Breast epithelium (tissue), 3 donors: ENCODE measurements at regions not wholly inside any gene's neighbourhood (a gene's known extent, or its start where the extent isn't known, plus 50 kb on each side); places are given as distances from the start of the nearest gene placed in this dataset.

ENCODE experiments used
- POLR2A ChIP-seq: fragments of 450-650 bp; IDR thresholded peaks from one replicate; pipeline ENCODE4 v1.6.1; 2016; ENCODE audit warnings: antibody characterized with exemption, mild to moderate bottlenecking, moderate library complexity
- TF ChIP-seq, protein P1 (sequence below), 3 donors: fragments of 450-650 bp; IDR thresholded peaks; one replicate each; pipeline ENCODE4 v1.5.1; 2016 to 2017; ENCODE audit warnings: antibody characterized with exemption in 3 of 3, mild to moderate bottlenecking in 3 of 3, moderate library complexity in 3 of 3

DNA sequence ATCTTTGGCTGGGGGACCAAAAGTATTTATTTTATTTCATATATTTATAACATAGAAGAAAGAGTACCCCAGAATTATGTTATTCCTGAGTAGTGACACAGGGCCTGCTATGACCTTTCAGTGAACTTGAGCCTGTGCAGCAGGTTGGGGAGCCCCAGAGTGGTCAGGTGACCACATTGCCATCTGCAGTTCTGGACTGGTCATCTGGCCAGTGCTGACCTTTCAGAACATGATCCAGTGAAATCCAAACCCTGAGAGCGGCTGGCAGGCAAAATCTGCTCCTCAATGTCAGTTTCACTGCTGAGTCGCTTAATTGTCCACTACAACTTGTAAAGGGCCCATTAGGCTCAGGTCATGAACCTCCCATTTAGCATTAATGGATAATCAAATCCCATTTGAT is 336.7 kb upstream of the KCNH7 start:
- TF ChIP-seq, protein P1, sequence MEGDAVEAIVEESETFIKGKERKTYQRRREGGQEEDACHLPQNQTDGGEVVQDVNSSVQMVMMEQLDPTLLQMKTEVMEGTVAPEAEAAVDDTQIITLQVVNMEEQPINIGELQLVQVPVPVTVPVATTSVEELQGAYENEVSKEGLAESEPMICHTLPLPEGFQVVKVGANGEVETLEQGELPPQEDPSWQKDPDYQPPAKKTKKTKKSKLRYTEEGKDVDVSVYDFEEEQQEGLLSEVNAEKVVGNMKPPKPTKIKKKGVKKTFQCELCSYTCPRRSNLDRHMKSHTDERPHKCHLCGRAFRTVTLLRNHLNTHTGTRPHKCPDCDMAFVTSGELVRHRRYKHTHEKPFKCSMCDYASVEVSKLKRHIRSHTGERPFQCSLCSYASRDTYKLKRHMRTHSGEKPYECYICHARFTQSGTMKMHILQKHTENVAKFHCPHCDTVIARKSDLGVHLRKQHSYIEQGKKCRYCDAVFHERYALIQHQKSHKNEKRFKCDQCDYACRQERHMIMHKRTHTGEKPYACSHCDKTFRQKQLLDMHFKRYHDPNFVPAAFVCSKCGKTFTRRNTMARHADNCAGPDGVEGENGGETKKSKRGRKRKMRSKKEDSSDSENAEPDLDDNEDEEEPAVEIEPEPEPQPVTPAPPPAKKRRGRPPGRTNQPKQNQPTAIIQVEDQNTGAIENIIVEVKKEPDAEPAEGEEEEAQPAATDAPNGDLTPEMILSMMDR (IDR thresholded peaks at IDR 0.05): no peak
- no peak for TF ChIP-seq POLR2A
